ENCODE measurements at regions not wholly inside any gene's neighbourhood (a gene's known extent, or its start where the extent isn't known, plus 50 kb on each side); places are given as distances from the start of the nearest gene placed in this dataset.

GRCh38 chr5:117088176-117088575 lies 513.6 kb upstream of the SEMA6A start:
- DNase-seq (ENCODE audit: low read depth, low spot score): no peak

GRCh38 chr5:117084067-117084466 lies 509.4 kb upstream of the SEMA6A start:
- DNase-seq (ENCODE audit: low read depth, low spot score): no peak

- DNase-seq (ENCODE audit: low read depth, low spot score): no peak
These were observed 508.4 kb upstream of the SEMA6A start for GRCh38 chr5:117082977-117083376.

GRCh38 chr5:117077142-117077541 lies 502.5 kb upstream of the SEMA6A start:
- DNase-seq (ENCODE audit: low read depth, low spot score): no peak

- peak; percentile 71 for DNase-seq (ENCODE audit: low read depth, low spot score)
These were observed 497.8 kb upstream of the SEMA6A start for GRCh38 chr5:117072439-117072838.

GRCh38 chr5:117065800-117066199 lies 491.2 kb upstream of the SEMA6A start:
- no peak for DNase-seq (ENCODE audit: low read depth, low spot score)

- DNase-seq (ENCODE audit: low read depth, low spot score): no peak
These were observed 490.5 kb upstream of the SEMA6A start for GRCh38 chr5:117065161-117065560.

GRCh38 chr5:117060099-117060498 lies 485.5 kb upstream of the SEMA6A start:
- no peak for DNase-seq (ENCODE audit: low read depth, low spot score)

GRCh38 chr5:117058740-117059139 lies 484.1 kb upstream of the SEMA6A start:
- no peak for DNase-seq (ENCODE audit: low read depth, low spot score)

- no peak for DNase-seq (ENCODE audit: low read depth, low spot score)
These were observed 480.9 kb upstream of the SEMA6A start for GRCh38 chr5:117055517-117055916.

- DNase-seq (ENCODE audit: low read depth, low spot score): no peak
These were observed 480.3 kb upstream of the SEMA6A start for GRCh38 chr5:117054911-117055310.

GRCh38 chr5:117054141-117054540 lies 479.5 kb upstream of the SEMA6A start:
- DNase-seq (ENCODE audit: low read depth, low spot score): no peak

GRCh38 chr5:117041926-117042595 lies 467.4 kb upstream of the SEMA6A start:
- DNase-seq (ENCODE audit: low read depth, low spot score): no peak

- DNase-seq (ENCODE audit: low read depth, low spot score): no peak
These were observed 464.4 kb upstream of the SEMA6A start for GRCh38 chr5:117039035-117039434.

GRCh38 chr5:117027384-117027783 lies 452.8 kb upstream of the SEMA6A start:
- DNase-seq (ENCODE audit: low read depth, low spot score): no peak

- DNase-seq (ENCODE audit: low read depth, low spot score): no peak
These were observed 446.4 kb upstream of the SEMA6A start for GRCh38 chr5:117020999-117021398.

GRCh38 chr5:117013280-117013877 lies 438.8 kb upstream of the SEMA6A start:
- no peak for DNase-seq (ENCODE audit: low read depth, low spot score)

GRCh38 chr5:117010574-117010973 lies 436.0 kb upstream of the SEMA6A start:
- DNase-seq (ENCODE audit: low read depth, low spot score): no peak

GRCh38 chr5:116998024-116998423 lies 423.4 kb upstream of the SEMA6A start:
- no peak for DNase-seq (ENCODE audit: low read depth, low spot score)

- DNase-seq (ENCODE audit: low read depth, low spot score): no peak
These were observed 418.1 kb upstream of the SEMA6A start for GRCh38 chr5:116992681-116993080.

- no peak for DNase-seq (ENCODE audit: low read depth, low spot score)
These were observed 415.4 kb upstream of the SEMA6A start for GRCh38 chr5:116989995-116990394.

- DNase-seq (ENCODE audit: low read depth, low spot score): no peak
These were observed 407.4 kb upstream of the SEMA6A start for GRCh38 chr5:116982035-116982434.

GRCh38 chr5:116980581-116980980 lies 406.0 kb upstream of the SEMA6A start:
- no peak for DNase-seq (ENCODE audit: low read depth, low spot score)

- no peak for DNase-seq (ENCODE audit: low read depth, low spot score)
These were observed 402.1 kb upstream of the SEMA6A start for GRCh38 chr5:116976767-116977166.

Measured in ELF-1 (cell line).